H9 (cell line): ENCODE measurements at regions not wholly inside any gene's neighbourhood (a gene's known extent, or its start where the extent isn't known, plus 50 kb on each side); places are given as distances from the start of the nearest gene placed in this dataset.

Source experiments
- DNase-seq: peaks from one replicate; pipeline ENCODE4 v3.0.0-alpha.2; 2017
- H2AFZ ChIP-seq: one replicate; pipeline ENCODE4 v1.6.1; 2013; ENCODE audit warnings: mild to moderate bottlenecking, low read length, control low read depth, moderate library complexity
- H2AK5ac ChIP-seq: 2 replicates; pipeline ENCODE4 v1.6.1; 2013; ENCODE audit warnings: low read length, control low read depth, mixed read lengths; ENCODE audit not compliant: insufficient read length
- H2BK120ac ChIP-seq: one replicate; pipeline ENCODE4 v1.6.1; 2013; ENCODE audit warnings: low read depth, mild to moderate bottlenecking, low read length, control low read depth, inconsistent platforms; ENCODE audit not compliant: poor library complexity, severe bottlenecking
- H2BK12ac ChIP-seq: 2 replicates; pipeline ENCODE4 v1.6.1; 2013; ENCODE audit warnings: low read length, control low read depth, mixed read lengths, low read depth; ENCODE audit not compliant: insufficient read length
- H2BK15ac ChIP-seq: 2 replicates; pipeline ENCODE4 v1.6.1; 2013; ENCODE audit warnings: low read depth, low read length, control low read depth
- H2BK20ac ChIP-seq: one replicate; pipeline ENCODE4 v1.6.1; 2013; ENCODE audit warnings: low read depth, mild to moderate bottlenecking, low read length, control low read depth, inconsistent platforms; ENCODE audit not compliant: poor library complexity, severe bottlenecking
- H2BK5ac ChIP-seq: 2 replicates; pipeline ENCODE4 v1.6.1; 2013; ENCODE audit warnings: low read length, control low read depth, mixed read lengths; ENCODE audit not compliant: insufficient read length
- H3K14ac ChIP-seq: 2 replicates; pipeline ENCODE4 v1.6.1; 2013; ENCODE audit warnings: low read length, control low read depth; ENCODE audit not compliant: insufficient read depth
- H3K18ac ChIP-seq: 2 replicates; pipeline ENCODE4 v1.6.1; 2013; ENCODE audit warnings: low read depth, mild to moderate bottlenecking, mixed read lengths, low read length, control low read depth; ENCODE audit not compliant: insufficient read length
- H3K23ac ChIP-seq: 2 replicates; pipeline ENCODE4 v1.6.1; 2013; ENCODE audit warnings: low read length, control low read depth, mixed read lengths, low read depth; ENCODE audit not compliant: insufficient read length
- H3K23me2 ChIP-seq: 2 replicates; pipeline ENCODE4 v1.6.1; 2013; ENCODE audit warnings: low read depth, mild to moderate bottlenecking, mixed read lengths, low read length, control low read depth; ENCODE audit not compliant: insufficient read length, poor library complexity, severe bottlenecking
- H3K27ac ChIP-seq: 2 replicates; pipeline ENCODE4 v1.5.1; 2013; ENCODE audit warnings: low read length, control low read depth, mixed read lengths, low read depth; ENCODE audit not compliant: insufficient read length
- H3K27me3 ChIP-seq: 2 replicates; pipeline ENCODE4 v1.6.1; 2013; ENCODE audit warnings: low read length, control low read depth, inconsistent platforms; ENCODE audit not compliant: insufficient read depth
- H3K4ac ChIP-seq: 2 replicates; pipeline ENCODE4 v1.6.1; 2013; ENCODE audit warnings: low read depth, mild to moderate bottlenecking, control low read depth, inconsistent platforms, low read length, moderate library complexity
- H3K4me1 ChIP-seq: 2 replicates; pipeline ENCODE4 v1.6.1; 2013; ENCODE audit warnings: low read length, control low read depth, inconsistent platforms; ENCODE audit not compliant: insufficient read depth
- H3K4me2 ChIP-seq: 2 replicates; pipeline ENCODE4 v1.6.1; 2013; ENCODE audit warnings: low read length, control low read depth, mixed read lengths; ENCODE audit not compliant: insufficient read length, insufficient read depth
- H3K56ac ChIP-seq: 2 replicates; pipeline ENCODE4 v1.6.1; 2013; ENCODE audit warnings: low read depth, mild to moderate bottlenecking, mixed read lengths, low read length, control low read depth; ENCODE audit not compliant: insufficient read length
- H3K79me1 ChIP-seq: 2 replicates; pipeline ENCODE4 v1.6.1; 2013; ENCODE audit warnings: low read depth, mild to moderate bottlenecking, moderate library complexity, low read length, control low read depth, inconsistent platforms; ENCODE audit not compliant: insufficient read depth, poor library complexity, severe bottlenecking
- H3K79me2 ChIP-seq: 2 replicates; pipeline ENCODE4 v1.6.1; 2013; ENCODE audit warnings: low read length, control low read depth, inconsistent platforms; ENCODE audit not compliant: insufficient read depth
- H3K9ac ChIP-seq: 2 replicates; pipeline ENCODE4 v1.6.1; 2013; ENCODE audit warnings: low read length, control low read depth, mixed read lengths; ENCODE audit not compliant: insufficient read length; ENCODE audit errors: extremely low read depth
- H3K9me3 ChIP-seq: one replicate; pipeline ENCODE4 v1.6.1; 2013; ENCODE audit warnings: low read depth, low read length, inconsistent platforms; ENCODE audit not compliant: control insufficient read depth
- H3T11ph ChIP-seq: one replicate; pipeline ENCODE4 v1.6.1; 2013; ENCODE audit warnings: mild to moderate bottlenecking, low read length, control low read depth, inconsistent platforms
- H4K20me1 ChIP-seq: one replicate; pipeline ENCODE4 v1.6.1; 2013; ENCODE audit not compliant: control insufficient read depth, insufficient read length, insufficient read depth
- H4K5ac ChIP-seq: 2 replicates; pipeline ENCODE4 v1.6.1; 2013; ENCODE audit warnings: low read depth, mild to moderate bottlenecking, mixed read lengths, low read length, control low read depth; ENCODE audit not compliant: insufficient read length
- H4K8ac ChIP-seq: replicated peaks from 2 replicates; pipeline ENCODE4 v1.6.1; 2013; ENCODE audit warnings: low read length, control low read depth, mixed read lengths, low read depth; ENCODE audit not compliant: insufficient read length
- H4K91ac ChIP-seq: 2 replicates; pipeline ENCODE4 v1.6.1; 2013; ENCODE audit warnings: low read depth, mild to moderate bottlenecking, moderate library complexity, mixed read lengths, low read length, control low read depth; ENCODE audit not compliant: insufficient read length
- H3K27ac Mint-ChIP-seq, 3 experiments: 2 replicates in 2 of 3; 3 replicates in 1 of 3; pipeline ENCODE4 v1.8.0; 2020 to 2021; ENCODE audit warnings: mixed read lengths in 3 of 3, mild to moderate bottlenecking in 1 of 3, moderate library complexity in 1 of 3
- H3K27me3 Mint-ChIP-seq: 2 replicates; pipeline ENCODE4 v1.8.0; 2021; ENCODE audit warnings: low read depth, mild to moderate bottlenecking, moderate library complexity, mixed read lengths
- H3K36me3 Mint-ChIP-seq, 3 experiments: 2 replicates in 2 of 3; 3 replicates in 1 of 3; pipeline ENCODE4 v1.8.0; 2020 to 2021; ENCODE audit warnings: low read depth in 3 of 3, mixed read lengths in 3 of 3; ENCODE audit not compliant: insufficient read depth in 1 of 3
- H3K4me1 Mint-ChIP-seq, 2 experiments: 2 replicates each; pipeline ENCODE4 v1.8.0; 2020; ENCODE audit warnings: mixed read lengths in 2 of 2
- H3K4me3 Mint-ChIP-seq, 2 experiments: 2 replicates in 1 of 2; 3 replicates in 1 of 2; pipeline ENCODE4 v1.8.0; 2020 to 2021; ENCODE audit warnings: mild to moderate bottlenecking in 2 of 2, mixed read lengths in 2 of 2, moderate library complexity in 1 of 2
- H3K9me3 Mint-ChIP-seq, 2 experiments: 2 replicates in 1 of 2; 3 replicates in 1 of 2; pipeline ENCODE4 v1.8.0; 2020; ENCODE audit warnings: mild to moderate bottlenecking in 2 of 2, mixed read lengths in 2 of 2, moderate library complexity in 1 of 2
- WGBS: extraction: QIAGEN DNeasy Blood & Tissue Kit; methylation state at CpG from one replicate; pipeline ENCODE4 v1.1.7; 2013; ENCODE audit warnings: missing lambda C conversion rate, low lambda C conversion rate, mixed read lengths; ENCODE audit not compliant: insufficient read length; ENCODE audit errors: extremely low coverage; 5-methylcytosine and 5-hydroxymethylcytosine counted together
- TF ChIP-seq, protein P1 (sequence below): fragments of 200-600 bp; sonication (generic); conservative IDR thresholded peaks from 3 replicates; pipeline ENCODE4 v1.8.0; 2021; ENCODE audit warnings: antibody characterized with exemption, mild to moderate bottlenecking

DNA sequence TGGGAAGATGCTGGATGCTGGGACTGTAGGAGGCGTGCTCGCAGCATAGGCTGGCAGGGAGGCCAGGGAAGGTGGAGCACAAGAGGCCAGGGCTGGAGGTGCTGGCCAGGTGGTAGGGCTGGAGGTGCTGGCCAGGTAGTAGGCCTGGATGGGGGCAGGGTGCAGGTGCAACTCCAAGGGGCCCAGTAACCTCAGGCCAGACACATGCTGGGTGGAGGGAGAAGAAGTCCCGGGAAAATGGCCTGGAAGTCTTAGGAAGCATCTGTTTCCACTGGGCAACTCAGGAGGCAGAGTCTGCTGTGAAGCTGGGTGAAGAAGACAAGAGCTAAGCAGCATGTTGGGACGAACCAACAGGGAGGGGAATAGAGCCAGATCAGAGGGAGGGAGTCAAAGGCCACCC lies 665.2 kb downstream of the BCL11B start:
- TF ChIP-seq, protein P1, sequence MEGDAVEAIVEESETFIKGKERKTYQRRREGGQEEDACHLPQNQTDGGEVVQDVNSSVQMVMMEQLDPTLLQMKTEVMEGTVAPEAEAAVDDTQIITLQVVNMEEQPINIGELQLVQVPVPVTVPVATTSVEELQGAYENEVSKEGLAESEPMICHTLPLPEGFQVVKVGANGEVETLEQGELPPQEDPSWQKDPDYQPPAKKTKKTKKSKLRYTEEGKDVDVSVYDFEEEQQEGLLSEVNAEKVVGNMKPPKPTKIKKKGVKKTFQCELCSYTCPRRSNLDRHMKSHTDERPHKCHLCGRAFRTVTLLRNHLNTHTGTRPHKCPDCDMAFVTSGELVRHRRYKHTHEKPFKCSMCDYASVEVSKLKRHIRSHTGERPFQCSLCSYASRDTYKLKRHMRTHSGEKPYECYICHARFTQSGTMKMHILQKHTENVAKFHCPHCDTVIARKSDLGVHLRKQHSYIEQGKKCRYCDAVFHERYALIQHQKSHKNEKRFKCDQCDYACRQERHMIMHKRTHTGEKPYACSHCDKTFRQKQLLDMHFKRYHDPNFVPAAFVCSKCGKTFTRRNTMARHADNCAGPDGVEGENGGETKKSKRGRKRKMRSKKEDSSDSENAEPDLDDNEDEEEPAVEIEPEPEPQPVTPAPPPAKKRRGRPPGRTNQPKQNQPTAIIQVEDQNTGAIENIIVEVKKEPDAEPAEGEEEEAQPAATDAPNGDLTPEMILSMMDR: no peak
- H3K4ac ChIP-seq: no peak overlapping the region
- no peaks in the 10 kb centered on the region; a peak in 1 of 7 replicates for H3K36me3 Mint-ChIP-seq
- H3K4me2 ChIP-seq: no peak overlapping the region
- H3K4me1 ChIP-seq: no peaks in the 10 kb centered on the region
- H4K20me1 ChIP-seq: no peaks in the 10 kb centered on the region
- H2BK12ac ChIP-seq: no peak overlapping the region
- H3K56ac ChIP-seq: no peak overlapping the region
- H2BK5ac ChIP-seq: no peak overlapping the region
- no peaks in the 10 kb centered on the region for H3K23me2 ChIP-seq
- H4K91ac ChIP-seq: no peak overlapping the region
- H4K5ac ChIP-seq: no peak overlapping the region
- WGBS: no CpG with 5 or more reads among the region's 4 CpGs
- H3T11ph ChIP-seq: no peak overlapping the region
- H3K27ac Mint-ChIP-seq: peak overlapping the region in 1 of 3 experiments; percentile 70; a peak in 2 of 7 replicates
- H2AK5ac ChIP-seq: no peak overlapping the region
- no peak overlapping the region for H2BK15ac ChIP-seq
- peaks cover 3% of the 10 kb centered on the region for H3K27me3 Mint-ChIP-seq
- no peaks in the 10 kb centered on the region for H3K79me1 ChIP-seq
- H3K14ac ChIP-seq: no peak overlapping the region
- H3K27ac ChIP-seq: no peak overlapping the region
- no peak overlapping the region for H3K4me3 Mint-ChIP-seq
- DNase-seq: no peak
- no peak overlapping the region for H2AFZ ChIP-seq
- peaks cover 0 to 5% of the 10 kb centered on the region in 2 experiments; a peak in 2 of 4 replicates for H3K4me1 Mint-ChIP-seq
- no peak overlapping the region for H4K8ac ChIP-seq
- no peak overlapping the region for H3K18ac ChIP-seq
- H2BK20ac ChIP-seq: no peak overlapping the region
- H3K9ac ChIP-seq: no peak overlapping the region
- H3K9me3 ChIP-seq: no peaks in the 10 kb centered on the region
- no peak overlapping the region for H3K23ac ChIP-seq
- H2BK120ac ChIP-seq: no peak overlapping the region
- no peaks in the 10 kb centered on the region for H3K79me2 ChIP-seq
- H3K27me3 ChIP-seq: no peaks in the 10 kb centered on the region
- H3K9me3 Mint-ChIP-seq: no peaks in the 10 kb centered on the region
